Caki2 (cell line): ENCODE measurements at regions not wholly inside any gene's neighbourhood (a gene's known extent, or its start where the extent isn't known, plus 50 kb on each side); places are given as distances from the start of the nearest gene placed in this dataset.
"Not testable (repeated sequence)": the region's sequence is repeated elsewhere in the genome, so short reads cannot be mapped to it uniquely, and the experiment has no call there.

Source experiments
- DNase-seq: peaks from one replicate; pipeline ENCODE4 v3.0.0-alpha.2; 2015; ENCODE audit warnings: low read depth
- in situ Hi-C: cut with HindIII; loops from 2 replicates; pipeline ENCODE4 v1.10.0; 2016; ENCODE audit warnings: low sequenced_read_pairs, low pct_unique_long_range_greater_than_20kb, mixed read lengths

GRCh38 chr16:88265286-88265938, 117.3 kb upstream of the ZNF469 start:
- DNase-seq, in situ Hi-C loops: not testable (repeated sequence)

- in situ Hi-C loops, DNase-seq: not testable (repeated sequence)
Measured at GRCh38 chr16:88266036-88266435, 116.7 kb upstream of the ZNF469 start.

GRCh38 chr16:88266935-88267551, 115.7 kb upstream of the ZNF469 start:
- in situ Hi-C loops, DNase-seq: not testable (repeated sequence)

DNA sequence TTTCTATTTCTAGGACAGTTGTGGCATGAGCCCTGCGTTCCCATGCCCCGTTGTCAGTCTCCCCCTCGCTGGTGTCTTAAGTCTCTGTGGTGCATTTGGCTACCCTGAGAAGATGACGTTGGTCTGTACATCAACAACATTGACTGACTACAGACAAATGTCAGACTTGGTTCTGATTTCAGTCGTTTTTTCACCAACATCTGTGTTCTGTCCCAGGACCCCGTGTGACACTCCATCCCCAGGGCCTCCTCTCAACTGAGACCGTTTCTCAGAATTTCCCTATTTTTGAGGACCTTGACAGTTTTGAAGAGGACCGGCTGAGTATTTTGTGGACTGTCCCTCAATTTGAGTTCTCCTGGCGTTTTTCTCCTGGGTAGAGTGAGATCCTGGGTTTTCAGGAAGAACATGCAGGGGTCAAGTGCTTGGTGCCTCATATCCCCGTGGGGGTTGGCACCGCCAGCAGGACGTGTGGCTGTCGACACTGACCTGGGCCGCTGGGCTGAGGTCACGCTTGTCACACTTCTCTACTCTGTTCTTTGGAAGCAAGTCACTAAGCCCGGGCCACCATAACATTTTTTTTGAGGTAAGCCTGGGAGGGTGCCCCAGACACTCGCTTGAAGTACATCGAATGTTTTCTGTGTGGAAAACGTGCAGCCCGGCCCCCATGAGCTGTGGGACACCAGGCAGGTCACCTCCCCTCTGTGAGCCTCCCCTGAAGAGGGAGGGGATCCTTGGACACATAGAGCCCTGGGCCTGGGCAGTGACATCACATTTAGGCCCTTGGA, 114.4 kb upstream of the ZNF469 start:
- DNase-seq, in situ Hi-C loops: not testable (repeated sequence)

DNA sequence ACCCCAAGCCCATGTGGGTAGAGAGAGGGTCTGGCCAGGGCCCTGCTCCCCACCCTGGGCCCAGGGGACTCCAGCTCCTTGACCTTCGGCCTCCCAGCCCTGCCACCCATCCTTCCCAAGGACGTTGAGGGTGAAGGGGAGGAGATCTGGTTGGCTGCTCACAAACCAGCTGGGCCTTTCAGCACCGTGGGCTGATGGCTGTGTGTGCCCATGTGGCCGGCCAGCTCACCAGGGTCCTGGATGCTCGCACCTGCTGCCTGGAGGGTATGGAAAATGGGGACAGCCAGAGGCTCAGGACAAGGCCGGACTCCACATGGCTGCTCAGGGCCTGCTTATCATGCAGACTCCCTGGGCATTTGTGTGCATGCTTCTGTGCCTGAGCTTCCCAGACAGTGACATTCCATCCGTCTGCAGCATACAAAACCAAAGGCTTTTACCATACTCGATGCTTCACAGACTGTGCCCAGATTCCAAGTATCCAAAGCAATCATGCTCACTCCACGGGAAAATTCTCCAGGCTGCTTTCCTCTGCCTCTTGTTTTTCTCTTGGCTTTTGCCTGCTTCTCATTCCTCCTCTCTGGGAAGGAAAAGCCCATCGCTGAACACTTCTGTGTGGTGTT, 112.5 kb upstream of the ZNF469 start:
- DNase-seq, in situ Hi-C loops: not testable (repeated sequence)

DNA sequence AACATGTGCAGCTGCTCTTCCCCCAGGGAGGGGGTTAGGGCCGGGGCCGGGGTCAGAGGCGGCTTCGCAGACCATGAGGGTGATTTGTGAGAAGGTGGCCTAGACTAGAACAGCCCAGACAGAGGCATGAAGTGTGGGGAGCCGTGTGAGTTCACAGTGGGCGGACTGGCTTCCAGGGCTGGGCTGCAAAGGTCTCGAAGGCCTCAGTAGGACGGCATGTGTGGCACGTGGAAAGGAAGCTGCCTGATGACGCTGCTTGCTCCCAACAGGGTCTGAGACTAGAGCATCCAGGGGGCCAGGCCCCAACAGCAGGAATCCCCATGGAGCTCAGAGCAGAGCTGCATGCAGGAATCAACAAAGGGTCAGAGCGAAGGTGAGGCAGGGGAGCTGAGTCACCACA, 111.5 kb upstream of the ZNF469 start:
- DNase-seq, in situ Hi-C loops: not testable (repeated sequence)

DNA sequence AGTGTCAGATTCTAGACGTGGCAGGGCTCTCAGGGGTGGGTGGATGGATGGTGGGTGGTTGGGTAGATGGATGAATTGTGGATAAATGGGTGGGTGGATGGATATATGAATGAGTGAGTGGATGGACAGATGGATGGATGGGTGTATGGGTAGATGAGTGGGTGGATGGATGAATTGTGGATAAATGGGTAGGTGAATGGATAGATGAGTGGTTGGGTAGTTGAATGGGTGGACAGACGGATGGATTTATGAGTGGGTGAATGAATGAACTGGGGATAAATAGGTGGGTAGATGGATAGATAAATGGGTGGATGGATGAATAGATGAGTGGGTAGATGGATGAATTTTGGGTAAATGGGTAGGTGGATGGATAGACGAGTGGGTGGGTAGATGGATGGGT, 111.0 kb upstream of the ZNF469 start:
- DNase-seq, in situ Hi-C loops: not testable (repeated sequence)

GRCh38 chr16:88272437-88272836, 110.3 kb upstream of the ZNF469 start:
- in situ Hi-C loops, DNase-seq: not testable (repeated sequence)

GRCh38 chr16:88274126-88274750, 108.5 kb upstream of the ZNF469 start:
- in situ Hi-C loops: not testable (repeated sequence)

GRCh38 chr16:88274847-88275246, 107.9 kb upstream of the ZNF469 start:
- DNase-seq: no peak
- in situ Hi-C loops: loop anchor here (25.0 kb wide), 1 partner anchor 313 kb away; the partner anchor contains the start of gene BANP

More at GRCh38 chr16:88274126-88274750, 108.5 kb upstream of the ZNF469 start:
- not testable (repeated sequence) for DNase-seq

DNA sequence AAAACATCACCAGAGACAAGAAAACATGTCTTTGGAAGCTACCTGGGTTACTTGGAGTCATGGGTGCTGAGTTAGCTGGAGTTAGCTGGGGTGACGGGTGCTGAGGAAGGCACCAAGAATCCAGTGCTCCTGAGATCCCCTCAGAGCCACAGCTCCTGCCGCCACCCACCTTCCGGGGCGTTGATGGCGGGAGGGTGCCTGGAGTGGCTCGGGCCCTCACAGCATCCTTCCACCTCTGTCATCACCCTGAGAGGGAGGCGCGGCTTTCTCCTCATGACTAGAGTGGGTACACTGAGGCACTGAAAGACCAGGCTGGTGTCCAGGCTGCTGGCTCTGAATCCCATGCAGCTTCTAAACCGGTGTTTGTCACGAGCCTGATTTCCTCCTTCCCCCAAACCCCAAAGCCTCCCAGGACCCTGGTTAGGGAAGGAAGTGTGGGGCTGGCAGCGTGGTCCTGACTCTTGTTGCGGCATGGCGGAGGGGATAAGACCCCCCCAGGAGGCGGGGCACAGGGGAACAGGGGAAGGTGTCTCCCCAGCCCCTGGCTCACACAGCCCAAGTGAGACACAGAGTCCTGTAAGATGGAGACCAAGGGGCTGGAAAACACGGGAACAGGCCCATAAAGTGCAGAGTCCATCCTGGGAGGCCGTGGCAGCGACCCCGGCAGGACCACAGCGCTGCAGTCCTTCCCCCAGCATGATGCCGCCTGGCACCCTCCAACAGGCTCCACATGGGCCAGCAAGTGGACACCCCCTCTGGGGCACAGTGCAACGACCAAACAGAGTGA, 107.2 kb upstream of the ZNF469 start:
- not testable (repeated sequence) for DNase-seq
- in situ Hi-C loops: loop anchor here (25.0 kb wide), 1 partner anchor 313 kb away; the partner anchor contains the start of gene BANP

- DNase-seq: not testable (repeated sequence)
- in situ Hi-C loops: loop anchor here (25.0 kb wide), 1 partner anchor 314 kb away; the partner anchor contains the start of gene BANP
Measured at GRCh38 chr16:88276123-88276588, 106.6 kb upstream of the ZNF469 start.

DNA sequence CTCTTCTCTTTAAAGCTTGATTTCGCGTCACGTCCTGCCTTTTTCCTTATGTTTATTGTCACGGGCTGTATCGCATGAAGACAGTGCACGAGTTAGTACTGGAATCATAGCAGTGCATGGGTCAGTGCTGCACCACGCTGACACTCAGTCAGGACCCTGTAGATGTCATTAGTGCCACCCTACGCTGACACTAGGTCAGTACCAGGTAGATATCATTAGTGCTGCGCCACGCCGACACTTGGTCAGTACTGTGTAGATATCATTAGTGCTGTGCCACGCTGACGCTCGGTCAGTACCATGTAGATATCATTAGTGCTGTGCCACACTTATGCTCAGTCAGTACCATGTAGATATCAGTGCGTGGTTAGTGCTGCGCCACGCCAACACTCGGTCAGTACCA, 106.2 kb upstream of the ZNF469 start:
- in situ Hi-C loops: loop anchor here (25.0 kb wide), 1 partner anchor 314 kb away; the partner anchor contains the start of gene BANP
- DNase-seq: no peak

DNA sequence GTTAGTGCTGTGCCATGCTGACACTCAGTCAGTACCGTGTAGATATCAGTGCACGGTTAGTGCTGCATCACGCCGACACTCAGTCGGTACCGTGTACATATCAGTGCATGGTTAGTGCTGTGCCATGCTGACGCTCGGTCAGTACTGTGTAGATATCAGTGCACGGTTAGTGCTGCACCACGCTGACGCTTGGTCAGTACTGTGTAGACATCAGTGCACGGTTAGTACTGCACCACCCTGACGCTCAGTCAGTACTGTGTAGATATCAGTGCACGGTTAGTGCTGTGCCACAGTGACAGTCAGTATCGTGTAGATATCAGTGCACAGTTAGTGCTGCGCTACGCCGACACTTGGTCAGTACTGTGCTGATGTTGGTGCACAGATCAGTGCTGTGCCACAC, 102.8 kb upstream of the ZNF469 start:
- no peak for DNase-seq
- in situ Hi-C loops: loop anchor here (25.0 kb wide), 1 partner anchor 318 kb away; the partner anchor contains the start of gene BANP

DNA sequence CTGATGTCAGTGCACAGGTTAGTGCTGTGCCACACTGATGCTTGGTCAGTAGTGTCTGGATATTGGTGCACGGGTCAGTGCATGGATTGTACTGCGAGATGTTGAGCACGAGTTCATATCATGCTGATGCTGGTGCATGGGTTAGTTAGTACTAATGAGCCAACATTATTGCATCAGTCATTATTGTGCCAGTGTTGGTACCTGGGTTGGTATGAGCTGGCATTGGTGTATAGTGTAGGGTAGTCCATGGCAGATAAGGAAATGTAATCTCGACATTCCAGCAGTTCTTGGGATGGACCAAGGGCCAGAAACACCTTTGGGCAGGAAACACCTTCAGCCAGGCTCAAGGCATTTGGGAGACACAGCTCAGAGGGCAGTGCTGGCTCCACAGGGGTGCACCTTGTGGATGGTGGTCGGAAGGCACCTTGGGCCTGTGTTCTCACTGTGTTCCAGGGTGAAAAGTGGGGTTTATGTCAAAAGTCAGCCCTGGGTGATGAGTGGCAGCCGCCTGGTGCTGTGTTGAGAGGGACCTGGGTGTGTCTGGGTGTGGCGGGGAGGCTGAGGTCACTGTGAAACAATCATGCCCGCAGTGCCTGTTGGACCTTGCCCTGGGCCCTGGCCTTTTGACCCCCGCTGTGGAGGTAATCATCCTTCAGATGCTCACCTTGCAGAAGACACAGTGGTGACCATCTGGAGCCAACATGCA, 100.7 kb upstream of the ZNF469 start:
- DNase-seq: no peak

More for the DNA sequence above, 100.7 kb upstream of the ZNF469 start:
- in situ Hi-C loops: loop anchor here (25.0 kb wide), 1 partner anchor 320 kb away; the partner anchor contains the start of gene BANP
